ENCODE measurements at regions not wholly inside any gene's neighbourhood (a gene's known extent, or its start where the extent isn't known, plus 50 kb on each side); places are given as distances from the start of the nearest gene placed in this dataset.
"Not testable (repeated sequence)": the region's sequence is repeated elsewhere in the genome, so short reads cannot be mapped to it uniquely, and the experiment has no call there.

GRCh38 chr7:150035769-150036168 is 162.0 kb downstream of the ATP6V0E2 start:
- not testable (repeated sequence) for H3K36me3 ChIP-seq (ENCODE audit: control insufficient read depth, insufficient read depth, low read length); H3K27me3 ChIP-seq (replicated peaks; ENCODE audit: control insufficient read depth, insufficient read depth, low read length); DNase-seq (ENCODE audit: extremely low read depth, insufficient read length); H3K4me3 ChIP-seq (replicated peaks; ENCODE audit: low read depth, low read length)

GRCh38 chr7:150039061-150039460 is 165.3 kb downstream of the ATP6V0E2 start:
- not testable (repeated sequence) for H3K36me3 ChIP-seq (ENCODE audit: control insufficient read depth, insufficient read depth, low read length); H3K27me3 ChIP-seq (replicated peaks; ENCODE audit: control insufficient read depth, insufficient read depth, low read length); H3K4me3 ChIP-seq (replicated peaks; ENCODE audit: low read depth, low read length); DNase-seq (ENCODE audit: extremely low read depth, insufficient read length)

- H3K27me3 ChIP-seq (replicated peaks; ENCODE audit: control insufficient read depth, insufficient read depth, low read length); DNase-seq (ENCODE audit: extremely low read depth, insufficient read length); H3K36me3 ChIP-seq (ENCODE audit: control insufficient read depth, insufficient read depth, low read length); H3K4me3 ChIP-seq (replicated peaks; ENCODE audit: low read depth, low read length): not testable (repeated sequence)
These were observed 168.5 kb downstream of the ATP6V0E2 start for GRCh38 chr7:150042281-150042680.

GRCh38 chr7:150044771-150045170 is 171.0 kb downstream of the ATP6V0E2 start:
- not testable (repeated sequence) for H3K4me3 ChIP-seq (replicated peaks; ENCODE audit: low read depth, low read length); H3K36me3 ChIP-seq (ENCODE audit: control insufficient read depth, insufficient read depth, low read length); DNase-seq (ENCODE audit: extremely low read depth, insufficient read length); H3K27me3 ChIP-seq (replicated peaks; ENCODE audit: control insufficient read depth, insufficient read depth, low read length)

GRCh38 chr7:150045596-150045995 is 171.8 kb downstream of the ATP6V0E2 start:
- H3K27me3 ChIP-seq (replicated peaks; ENCODE audit: control insufficient read depth, insufficient read depth, low read length); H3K36me3 ChIP-seq (ENCODE audit: control insufficient read depth, insufficient read depth, low read length); DNase-seq (ENCODE audit: extremely low read depth, insufficient read length); H3K4me3 ChIP-seq (replicated peaks; ENCODE audit: low read depth, low read length): not testable (repeated sequence)

- H3K27me3 ChIP-seq (replicated peaks; ENCODE audit: control insufficient read depth, insufficient read depth, low read length); H3K4me3 ChIP-seq (replicated peaks; ENCODE audit: low read depth, low read length); H3K36me3 ChIP-seq (ENCODE audit: control insufficient read depth, insufficient read depth, low read length); DNase-seq (ENCODE audit: extremely low read depth, insufficient read length): not testable (repeated sequence)
These were observed 172.8 kb downstream of the ATP6V0E2 start for GRCh38 chr7:150046290-150047194.

GRCh38 chr7:150047329-150047728 is 173.6 kb downstream of the ATP6V0E2 start:
- H3K4me3 ChIP-seq (replicated peaks; ENCODE audit: low read depth, low read length); DNase-seq (ENCODE audit: extremely low read depth, insufficient read length); H3K36me3 ChIP-seq (ENCODE audit: control insufficient read depth, insufficient read depth, low read length); H3K27me3 ChIP-seq (replicated peaks; ENCODE audit: control insufficient read depth, insufficient read depth, low read length): not testable (repeated sequence)

GRCh38 chr7:150047772-150048171 is 174.0 kb downstream of the ATP6V0E2 start:
- H3K4me3 ChIP-seq (replicated peaks; ENCODE audit: low read depth, low read length); H3K27me3 ChIP-seq (replicated peaks; ENCODE audit: control insufficient read depth, insufficient read depth, low read length); DNase-seq (ENCODE audit: extremely low read depth, insufficient read length); H3K36me3 ChIP-seq (ENCODE audit: control insufficient read depth, insufficient read depth, low read length): not testable (repeated sequence)

- not testable (repeated sequence) for H3K4me3 ChIP-seq (replicated peaks; ENCODE audit: low read depth, low read length)
These were observed 174.7 kb downstream of the ATP6V0E2 start for GRCh38 chr7:150048244-150049011.

GRCh38 chr7:150049012-150049655 is 175.4 kb downstream of the ATP6V0E2 start:
- not testable (repeated sequence) for H3K27me3 ChIP-seq (replicated peaks; ENCODE audit: control insufficient read depth, insufficient read depth, low read length); H3K36me3 ChIP-seq (ENCODE audit: control insufficient read depth, insufficient read depth, low read length); H3K4me3 ChIP-seq (replicated peaks; ENCODE audit: low read depth, low read length); DNase-seq (ENCODE audit: extremely low read depth, insufficient read length)

More at GRCh38 chr7:150048244-150049011, 174.7 kb downstream of the ATP6V0E2 start:
- DNase-seq (ENCODE audit: extremely low read depth, insufficient read length); H3K27me3 ChIP-seq (replicated peaks; ENCODE audit: control insufficient read depth, insufficient read depth, low read length); H3K36me3 ChIP-seq (ENCODE audit: control insufficient read depth, insufficient read depth, low read length): not testable (repeated sequence)

- DNase-seq (ENCODE audit: extremely low read depth, insufficient read length); H3K27me3 ChIP-seq (replicated peaks; ENCODE audit: control insufficient read depth, insufficient read depth, low read length); H3K4me3 ChIP-seq (replicated peaks; ENCODE audit: low read depth, low read length); H3K36me3 ChIP-seq (ENCODE audit: control insufficient read depth, insufficient read depth, low read length): not testable (repeated sequence)
These were observed 179.6 kb downstream of the ATP6V0E2 start for GRCh38 chr7:150053396-150053795.

- H3K27me3 ChIP-seq (replicated peaks; ENCODE audit: control insufficient read depth, insufficient read depth, low read length); H3K36me3 ChIP-seq (ENCODE audit: control insufficient read depth, insufficient read depth, low read length); DNase-seq (ENCODE audit: extremely low read depth, insufficient read length); H3K4me3 ChIP-seq (replicated peaks; ENCODE audit: low read depth, low read length): not testable (repeated sequence)
These were observed 180.5 kb downstream of the ATP6V0E2 start for GRCh38 chr7:150054242-150054641.
